ENCODE measurements at regions not wholly inside any gene's neighbourhood (a gene's known extent, or its start where the extent isn't known, plus 50 kb on each side); places are given as distances from the start of the nearest gene placed in this dataset.
"Not testable (repeated sequence)": the region's sequence is repeated elsewhere in the genome, so short reads cannot be mapped to it uniquely, and the experiment has no call there.

DNA sequence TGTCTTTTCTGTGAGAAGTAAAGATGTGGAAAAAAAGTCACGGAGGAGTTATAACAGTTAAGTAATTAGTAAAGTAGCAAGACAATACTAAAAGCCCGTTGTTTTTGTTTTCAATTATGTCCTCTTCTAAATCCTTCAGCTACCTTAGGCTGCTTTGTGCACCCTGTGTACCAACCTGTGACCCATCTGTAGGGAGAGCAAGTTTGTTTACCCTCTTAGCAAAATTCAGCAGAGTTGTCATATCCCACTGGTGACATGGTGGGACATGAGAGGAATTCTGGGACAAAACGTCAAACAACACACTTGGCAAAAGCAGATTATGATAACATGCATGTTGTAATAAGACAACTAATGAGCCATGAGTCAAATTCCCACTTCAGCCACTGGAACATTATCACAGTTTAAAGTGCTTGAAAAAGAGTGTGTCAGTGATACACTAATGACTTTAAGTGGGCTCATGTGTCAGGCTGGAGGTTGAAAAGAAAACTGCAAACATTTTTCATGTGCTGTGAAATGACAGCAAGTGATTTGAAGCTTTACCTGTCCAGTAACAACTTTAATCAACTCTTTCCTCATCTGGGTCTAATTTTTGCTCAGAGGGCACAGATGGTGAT lies 392.8 kb upstream of the ACVR2A start:
- DNase-seq, result no peak

DNA sequence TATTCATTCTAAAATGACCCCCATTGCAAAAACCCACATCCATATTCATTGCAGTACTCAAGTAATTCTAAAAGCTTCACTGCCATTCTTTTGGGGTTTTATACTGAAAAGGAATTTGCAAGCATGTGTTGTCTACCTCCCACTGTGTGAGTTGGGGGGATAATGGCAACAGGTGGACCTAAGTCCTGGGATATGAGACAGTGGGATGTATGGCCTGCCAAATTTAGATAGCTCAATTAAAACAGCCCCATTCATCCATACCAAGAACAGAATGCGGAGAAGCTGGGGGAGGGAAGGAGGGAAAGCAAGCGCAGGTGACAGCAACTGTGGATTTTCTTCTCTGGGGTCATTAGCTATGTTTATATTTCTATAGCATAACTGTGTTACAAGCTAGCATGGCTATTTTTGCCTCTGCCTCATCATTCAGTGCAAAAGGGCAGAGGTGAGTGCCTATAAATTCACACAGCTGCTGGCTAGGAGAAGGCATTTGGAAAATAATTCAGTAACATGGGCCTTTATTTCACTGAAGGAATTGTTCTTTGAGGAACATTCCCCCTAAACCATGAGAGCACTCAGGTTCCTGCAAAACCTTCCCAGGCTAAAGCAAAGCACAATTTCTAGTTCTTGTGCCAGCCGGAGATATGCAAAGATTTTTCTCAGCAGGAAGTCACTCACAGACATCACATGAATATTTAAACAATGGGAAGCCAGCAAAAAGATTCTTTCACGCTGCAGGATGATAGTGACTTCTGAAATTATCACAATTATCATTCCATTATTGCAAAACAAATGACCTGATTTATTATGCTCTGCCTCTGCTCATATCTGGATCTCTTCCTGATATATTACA lies 393.9 kb upstream of the ACVR2A start:
- DNase-seq, result no peak

DNA sequence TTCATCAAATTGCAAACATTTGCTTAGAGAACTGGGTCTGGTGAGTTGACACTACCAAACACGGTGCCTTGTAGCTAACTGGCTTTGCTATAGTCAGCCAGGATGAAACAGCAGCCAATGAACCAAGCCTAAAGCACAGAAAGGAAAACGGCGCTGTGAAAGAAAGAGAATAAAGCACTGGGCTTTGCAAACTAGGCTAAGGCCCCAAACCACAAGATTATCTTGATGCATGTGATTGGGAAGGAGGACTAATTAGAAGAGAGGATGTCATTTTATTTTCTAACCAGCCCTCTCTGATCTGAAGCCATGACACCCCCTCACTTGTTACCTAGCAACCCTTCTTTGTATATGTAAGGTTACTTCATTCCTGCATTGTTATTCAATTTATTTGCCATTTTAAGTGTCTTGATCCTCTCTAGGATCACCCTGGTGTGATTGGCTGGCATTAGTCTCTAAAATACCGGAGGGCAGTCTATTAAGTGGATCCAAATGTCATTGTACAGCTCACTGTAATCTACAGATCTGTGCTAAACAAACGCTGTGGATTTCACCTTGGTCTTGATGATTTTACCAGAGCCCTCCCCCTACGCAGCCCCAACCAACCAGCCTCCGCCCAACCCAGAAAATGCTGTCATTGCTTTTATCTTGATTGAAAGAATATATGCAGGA lies 395.4 kb upstream of the ACVR2A start:
- no peak for DNase-seq

DNA sequence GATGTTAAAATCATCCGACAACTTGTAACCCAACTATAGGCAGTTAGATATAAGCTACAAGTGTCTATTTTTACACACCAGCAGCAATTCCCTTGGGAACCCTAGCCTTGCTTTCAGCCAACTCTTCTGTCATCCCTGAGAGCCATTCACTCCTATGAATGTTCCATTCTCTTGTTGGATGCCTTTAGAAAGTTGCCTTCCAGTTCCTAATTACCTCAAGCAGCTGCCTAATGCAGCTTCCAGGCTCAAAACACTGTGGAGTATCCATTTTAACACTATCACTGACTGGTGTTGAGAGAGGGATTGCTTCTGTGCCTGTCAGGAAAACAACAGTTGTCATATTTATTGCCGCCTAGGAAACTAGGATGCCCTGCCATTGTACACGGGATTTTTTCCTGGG lies 402.0 kb upstream of the ACVR2A start:
- DNase-seq, result no peak

DNA sequence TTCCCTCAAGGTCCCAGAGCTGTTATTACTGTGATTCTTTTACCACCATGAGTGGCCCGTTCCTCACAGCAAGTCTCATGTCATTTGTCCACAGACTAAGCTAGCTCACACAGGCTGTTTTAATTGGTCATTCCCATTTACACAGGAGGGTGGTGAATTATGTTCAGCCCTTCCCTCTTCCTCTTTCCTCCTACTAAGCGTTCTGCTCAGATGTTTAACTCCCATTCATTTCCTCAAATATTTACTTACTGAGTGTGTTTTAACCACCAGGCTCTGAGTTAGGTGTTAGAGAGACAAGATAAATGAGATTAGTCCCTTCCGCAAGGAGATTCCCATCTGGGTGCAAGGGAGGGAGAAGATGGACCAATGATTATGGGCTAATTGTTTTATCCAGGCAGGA lies 403.6 kb upstream of the ACVR2A start:
- DNase-seq, result no peak

DNA sequence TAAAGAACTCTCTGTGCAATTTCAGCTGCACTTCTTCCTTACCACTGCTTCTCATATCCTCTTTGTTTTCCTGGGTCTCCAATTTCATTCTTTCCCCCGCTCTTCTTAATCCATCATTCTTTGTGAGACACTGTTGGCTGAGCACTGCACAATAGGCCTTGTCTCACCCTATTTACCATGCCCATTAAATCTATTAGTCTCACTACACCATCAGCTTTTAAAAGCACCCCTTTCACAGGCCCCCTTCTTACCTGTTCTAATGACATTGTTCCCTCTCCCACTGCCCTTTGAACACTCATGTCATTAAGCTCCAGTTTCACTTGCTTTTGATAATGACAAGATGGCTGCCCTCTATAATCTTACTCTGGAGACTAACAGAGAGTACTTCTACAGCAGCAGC lies 404.1 kb upstream of the ACVR2A start:
- no peak for DNase-seq

DNA sequence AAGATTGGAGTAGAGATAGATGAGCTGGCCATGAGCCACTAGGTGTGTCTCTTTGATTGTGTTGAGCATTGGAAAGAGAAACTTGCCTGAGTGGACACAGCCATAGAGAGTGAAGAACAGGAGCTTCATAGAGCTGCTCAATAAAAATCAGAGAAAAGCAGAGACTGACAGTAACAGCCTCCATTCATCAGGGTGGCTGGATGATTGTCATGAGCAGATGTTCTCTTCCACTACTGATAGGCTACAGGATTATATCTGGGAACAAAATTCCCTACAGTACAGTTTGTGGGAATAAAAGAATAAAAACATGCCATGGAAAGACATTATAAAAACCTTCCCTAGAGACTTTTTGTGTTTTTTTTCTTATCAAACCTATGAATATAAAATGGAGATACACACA lies 404.8 kb upstream of the ACVR2A start:
- DNase-seq, result no peak

DNA sequence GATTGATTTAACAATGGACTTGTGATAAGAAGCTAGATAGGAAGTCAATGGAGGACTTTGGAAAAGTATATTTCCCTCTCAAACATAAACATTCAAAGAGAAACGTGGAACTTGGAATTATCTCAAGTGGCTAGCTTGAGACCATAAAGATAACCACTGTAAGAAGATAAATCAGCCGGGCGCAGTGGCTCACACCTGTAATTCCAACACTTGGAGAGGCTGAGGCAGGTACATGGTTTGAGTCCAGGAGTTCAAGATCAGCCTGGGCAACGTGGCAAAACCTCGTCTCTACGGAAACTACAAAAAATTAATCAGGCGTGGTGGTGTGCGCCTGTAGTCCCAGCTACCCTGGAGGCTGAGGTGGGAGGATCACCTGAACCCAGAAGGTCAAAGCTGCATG lies 405.9 kb upstream of the ACVR2A start:
- no peak for DNase-seq

DNA sequence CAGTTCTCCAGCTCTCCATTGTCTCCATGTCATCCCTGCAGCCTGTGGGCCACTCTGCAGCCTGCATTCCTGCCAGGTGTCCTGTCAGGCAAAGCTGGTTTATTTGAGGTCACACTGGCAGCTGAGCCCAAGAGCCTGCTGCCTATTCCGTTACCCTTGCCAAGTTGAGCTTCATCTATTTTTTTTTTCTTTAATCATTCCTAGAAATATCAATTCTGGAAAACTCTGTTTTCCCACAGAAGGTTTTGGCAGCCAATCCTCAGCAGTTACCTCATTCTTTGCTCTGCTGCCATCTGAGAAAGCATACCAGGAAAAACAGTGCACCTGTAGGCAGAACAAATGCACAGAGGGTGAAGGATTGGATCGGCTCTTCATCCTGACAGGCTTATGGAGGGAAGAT lies 411.0 kb upstream of the ACVR2A start:
- DNase-seq, result no peak

DNA sequence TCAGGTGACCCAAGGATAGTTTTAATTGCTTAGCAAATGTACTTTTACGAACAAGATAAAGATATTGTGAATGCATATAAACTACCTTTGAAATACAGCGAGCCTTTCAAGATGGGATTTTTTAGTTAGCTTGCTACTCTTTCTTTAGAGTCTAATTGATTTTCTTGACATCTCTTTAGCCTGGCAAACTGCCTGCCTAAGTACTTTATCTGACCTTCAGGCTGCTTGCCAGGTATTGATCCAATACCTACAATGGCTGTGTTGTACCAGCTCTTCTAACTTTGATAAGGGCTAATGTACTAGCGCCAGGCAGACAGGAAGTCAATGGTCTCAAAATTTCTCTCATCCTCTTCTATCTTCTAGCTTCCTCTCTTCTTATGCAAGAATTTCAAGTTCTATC lies 414.4 kb upstream of the ACVR2A start:
- DNase-seq, result no peak

DNA sequence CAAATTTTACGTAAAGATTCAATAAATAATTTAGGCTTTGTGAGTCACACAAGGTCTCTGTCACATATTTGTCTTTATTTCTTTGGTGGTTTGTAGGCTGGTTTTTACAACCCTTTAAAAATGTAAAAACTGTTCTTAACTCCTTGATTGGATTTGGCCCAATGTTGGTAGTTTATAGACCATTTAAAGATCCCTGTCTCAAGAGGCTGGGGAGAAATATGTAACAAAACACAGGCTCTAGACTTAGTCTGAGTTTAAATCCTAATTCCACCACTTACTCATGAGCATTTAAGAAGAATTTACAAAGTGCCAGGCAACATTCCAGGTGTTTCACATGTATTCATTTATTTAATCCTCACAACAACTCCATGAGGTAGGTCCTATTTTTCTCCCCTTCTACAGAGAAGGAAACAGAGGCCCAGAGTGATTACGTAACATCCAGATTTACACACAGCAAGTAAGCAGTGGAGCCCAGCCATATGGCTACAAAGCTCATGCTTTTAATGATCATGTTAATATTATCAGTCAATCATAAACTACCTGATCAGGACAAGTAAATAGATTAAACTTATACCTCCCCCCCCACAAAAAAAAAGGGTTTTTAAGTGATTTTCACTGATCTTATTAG lies 416.6 kb upstream of the ACVR2A start:
- no peak for DNase-seq

DNA sequence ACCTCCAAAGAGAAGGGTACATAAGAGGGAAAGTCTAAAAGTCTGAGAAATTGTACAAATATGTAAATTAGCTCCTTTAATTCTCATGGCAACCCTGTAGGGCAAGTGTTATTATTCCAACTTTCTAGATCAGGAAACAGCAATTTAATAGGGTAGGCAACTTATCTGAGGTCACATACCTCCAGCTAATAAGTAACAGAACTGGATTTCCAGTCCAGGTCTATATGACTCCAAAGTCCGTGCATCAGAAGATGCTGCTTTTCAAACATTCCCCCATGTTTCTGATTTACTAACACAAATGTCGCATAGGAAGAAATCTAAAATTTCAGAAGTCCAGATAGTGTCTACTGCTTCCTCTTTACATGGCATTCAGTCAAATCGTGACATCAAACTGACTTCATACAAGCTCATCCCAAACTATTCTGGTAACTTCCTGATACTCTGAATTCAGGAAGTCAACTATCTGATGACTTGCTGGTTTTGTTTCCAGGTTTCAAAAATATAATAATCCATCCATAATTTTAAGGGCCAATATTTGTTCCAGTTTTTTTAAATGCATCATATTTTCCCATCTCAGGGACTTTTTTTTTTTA lies 419.3 kb upstream of the ACVR2A start:
- no peak for DNase-seq

DNA sequence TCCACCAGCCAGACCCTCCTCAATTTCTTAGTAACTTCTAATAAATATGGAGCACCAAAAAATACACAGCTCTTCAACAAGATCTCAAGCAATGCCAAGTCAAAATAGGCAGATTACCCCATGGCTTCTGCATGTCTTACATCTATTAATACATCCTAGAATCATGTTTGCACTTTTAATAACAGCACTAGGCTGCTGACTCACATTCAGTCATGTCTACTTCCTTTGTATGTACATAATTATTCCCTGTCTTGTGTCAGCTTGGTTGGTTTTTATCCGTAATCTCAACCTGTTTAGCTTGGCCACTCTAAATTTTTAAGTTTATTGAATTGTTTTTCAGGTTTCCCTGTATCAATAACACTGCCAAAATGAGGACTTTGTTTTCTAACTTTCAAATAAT lies 420.1 kb upstream of the ACVR2A start:
- DNase-seq, result no peak

DNA sequence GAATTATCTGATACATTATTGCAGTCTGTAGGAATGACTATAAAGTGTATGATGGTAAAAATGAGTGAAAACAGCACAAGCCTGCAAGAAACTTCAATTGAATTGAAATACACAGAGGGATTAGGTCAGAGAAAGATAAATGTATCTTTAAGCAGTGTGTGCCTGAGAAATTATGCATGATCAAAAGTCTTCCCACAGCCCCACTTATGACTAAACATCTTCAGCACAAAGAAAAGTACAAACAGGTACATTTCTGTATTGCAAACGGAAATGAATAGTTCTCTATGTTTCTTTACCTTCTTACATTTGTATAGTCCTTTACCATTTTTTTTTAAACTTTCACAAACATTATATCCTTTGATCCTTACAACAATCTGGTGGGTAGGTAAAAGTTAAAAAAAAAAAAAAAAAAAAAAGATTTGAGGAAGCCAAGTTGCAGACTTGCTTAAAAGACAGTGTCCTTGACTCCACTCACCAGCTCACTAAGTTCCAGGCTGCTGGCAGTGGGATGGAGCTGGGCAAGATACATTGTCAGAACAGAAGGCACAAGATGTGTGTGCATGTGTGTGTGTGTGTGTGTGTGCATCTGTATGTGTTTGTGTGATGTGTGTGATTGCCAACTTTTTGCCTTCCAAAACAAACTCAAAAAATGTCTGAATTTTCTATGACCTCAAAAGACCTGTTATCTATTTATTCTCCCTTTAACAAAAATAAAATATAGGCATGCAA lies 423.7 kb upstream of the ACVR2A start:
- DNase-seq, result no peak

DNA sequence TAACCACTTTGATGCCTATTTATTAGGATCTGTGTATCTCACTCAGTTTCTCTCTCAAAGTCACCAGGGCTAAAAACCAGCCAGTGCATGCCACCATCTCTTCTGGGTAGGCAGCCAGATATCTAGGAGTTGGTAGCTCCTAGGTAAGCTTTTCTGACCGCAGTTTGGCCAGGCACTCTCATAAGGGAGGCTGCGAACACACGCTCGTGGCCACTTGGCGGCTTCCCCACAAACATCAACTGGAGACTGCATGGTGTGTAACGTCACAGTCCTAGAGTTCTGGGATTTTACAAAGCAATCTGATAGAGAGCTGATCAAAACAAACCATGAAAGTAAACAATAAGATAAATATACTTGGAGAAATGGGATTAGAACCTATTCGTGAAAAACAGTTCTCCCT lies 424.3 kb upstream of the ACVR2A start:
- DNase-seq, result no peak

DNA sequence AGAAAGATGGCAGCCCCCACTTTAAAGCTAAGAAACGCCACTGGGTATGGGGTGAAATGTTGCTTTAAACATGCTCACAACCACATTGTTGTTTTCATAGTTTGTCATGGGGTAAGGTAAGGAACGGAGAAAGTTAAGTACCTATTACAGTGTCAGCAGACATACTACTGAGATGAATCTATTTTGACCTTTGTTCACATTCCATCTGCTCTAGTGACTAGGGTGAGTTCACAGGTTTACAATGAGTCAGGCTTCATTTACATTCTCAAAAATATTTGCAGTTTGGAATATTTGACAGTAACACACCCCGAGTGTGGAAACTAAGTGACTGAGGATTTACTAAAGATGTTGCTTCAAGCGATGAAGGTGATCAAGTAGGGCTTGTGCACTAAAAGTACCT lies 428.7 kb upstream of the ACVR2A start:
- no peak for DNase-seq

DNA sequence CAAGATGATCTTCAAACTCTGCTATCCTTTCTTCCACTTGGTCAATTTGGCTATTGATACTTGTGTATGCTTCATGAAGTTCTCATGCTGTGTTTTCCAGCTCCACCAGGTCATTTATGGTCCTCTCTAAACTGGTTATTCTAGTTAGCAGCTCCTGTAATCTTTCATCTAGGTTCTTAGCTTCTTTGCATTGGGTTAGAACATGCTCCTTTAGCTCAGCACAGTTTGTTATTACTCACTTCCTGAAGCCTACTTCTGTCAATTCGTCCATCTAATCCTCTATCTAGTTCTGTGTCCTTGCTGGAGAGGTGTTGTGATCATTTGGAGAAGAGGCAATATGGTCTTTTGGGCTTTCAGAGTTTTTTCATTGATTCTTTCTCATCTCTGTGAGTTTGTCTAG lies 430.2 kb upstream of the ACVR2A start:
- not testable (repeated sequence) for DNase-seq

DNA sequence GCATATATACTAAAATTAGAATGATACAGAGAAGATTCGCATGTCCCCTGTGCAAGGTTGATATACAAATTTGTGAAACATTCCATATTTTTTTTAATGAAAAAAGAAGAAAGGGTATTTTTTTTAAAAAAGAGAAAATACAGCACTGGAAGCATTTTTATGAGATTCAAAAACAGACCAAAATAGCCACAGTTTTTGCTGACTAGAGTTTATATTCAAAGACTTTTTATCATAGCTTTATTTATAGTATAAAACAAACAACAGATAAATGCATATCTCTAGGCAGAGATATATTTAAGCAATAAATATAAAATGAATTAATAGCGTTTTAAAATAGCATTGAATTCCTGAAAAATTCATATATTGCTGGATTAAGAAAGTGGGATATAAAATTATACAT lies 436.5 kb upstream of the ACVR2A start:
- DNase-seq, result no peak

DNA sequence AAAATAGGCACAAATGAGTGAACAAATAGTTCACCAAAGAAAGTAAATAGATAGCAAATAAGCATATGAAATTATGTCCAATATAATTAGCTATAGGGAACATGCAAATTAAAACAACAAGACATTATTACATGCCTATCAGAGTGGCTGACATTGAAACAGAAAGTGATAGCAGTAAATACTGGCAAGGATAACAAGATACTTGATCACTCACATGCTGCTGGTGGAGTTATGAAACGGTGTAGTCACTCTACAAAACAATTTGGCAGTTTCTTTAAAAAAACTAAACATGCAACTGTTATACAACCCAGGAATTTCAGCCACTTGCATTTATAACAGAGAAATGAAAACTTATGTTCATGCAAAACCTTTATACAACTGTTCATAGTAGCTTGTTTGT lies 439.2 kb upstream of the ACVR2A start:
- no peak for DNase-seq

DNA sequence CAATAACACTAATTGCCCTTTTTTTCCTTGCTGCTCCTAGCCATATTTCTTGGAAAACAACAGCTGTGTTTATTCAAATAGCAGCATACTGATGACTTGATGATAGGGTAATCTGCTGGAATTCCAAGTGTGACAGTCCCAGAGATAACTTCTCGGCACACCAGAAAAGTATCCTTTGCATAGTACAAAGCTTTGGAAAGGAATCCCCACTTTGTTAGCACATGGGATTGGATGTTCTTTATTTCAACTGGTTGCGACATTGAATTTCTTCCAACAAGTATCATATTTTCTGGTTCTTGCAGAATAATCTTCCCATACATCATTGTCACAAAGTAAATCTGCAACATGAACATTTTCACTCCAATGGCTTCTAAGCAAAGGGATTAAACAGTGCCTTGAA lies 445.8 kb upstream of the ACVR2A start:
- DNase-seq, result no peak

DNA sequence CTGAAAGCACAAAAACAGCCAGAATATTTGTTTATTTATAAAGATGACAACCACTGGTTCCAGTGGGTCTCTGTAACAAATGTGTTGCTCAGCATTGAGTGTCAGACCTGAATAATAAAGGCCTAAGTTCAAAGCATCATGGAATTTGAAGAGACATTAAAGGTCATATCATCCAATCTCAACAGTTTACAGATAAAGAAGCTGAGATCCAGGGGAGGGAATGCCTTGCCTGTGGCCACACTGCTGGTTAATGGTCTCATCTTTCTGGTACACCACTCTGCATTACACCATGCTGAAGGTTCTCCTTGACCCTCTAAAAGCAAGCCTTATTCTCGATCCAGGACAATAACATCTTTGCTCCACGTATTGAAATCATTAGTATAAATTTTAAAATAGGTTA lies 446.5 kb upstream of the ACVR2A start:
- no peak for DNase-seq

DNA sequence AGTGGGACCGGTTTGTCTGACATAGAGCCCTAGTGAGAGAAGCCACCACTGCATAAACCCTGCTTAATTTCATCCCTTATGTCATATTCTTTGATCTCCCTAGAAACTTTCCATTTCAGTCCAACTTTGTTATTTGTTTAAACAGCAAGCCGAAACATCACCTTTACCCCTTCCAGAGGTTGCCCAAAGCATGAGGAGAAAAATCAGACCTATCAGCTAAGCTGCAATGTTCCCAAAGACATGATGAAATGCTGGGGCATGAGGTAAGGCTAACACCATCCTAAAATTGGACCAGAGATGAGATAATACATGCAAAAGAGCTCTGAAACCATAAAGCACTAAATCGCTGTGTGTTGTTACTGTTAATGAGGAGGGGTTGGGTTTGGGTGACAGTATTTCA lies 447.9 kb upstream of the ACVR2A start:
- DNase-seq, result no peak

Data from islet precursor cell (in vitro differentiated cells).